ENCODE measurements at regions not wholly inside any gene's neighbourhood (a gene's known extent, or its start where the extent isn't known, plus 50 kb on each side); places are given as distances from the start of the nearest gene placed in this dataset.

GRCh38 chr2:181753686-181754085 is 73.4 kb upstream of the NEUROD1 start:
- ChIA-PET CTCF (interaction anchor here (1.4 to 3.5 kb wide), 2 partner anchors 8 to 11 kb away, joined by 3 to 15 read pairs; no protein-coding TSS in a partner anchor), POLR2A (no interaction called here)
- H3K4me3 ChIP-seq (ENCODE audit: low read depth, low read length) = no peak overlapping the region
- no peak for TF ChIP-seq CTCF (IDR thresholded peaks at IDR 0.05; ENCODE audit: insufficient read depth, low read length, missing control alignments)
- no peak for DNase-seq (ENCODE audit: low read depth, low spot score)

DNA sequence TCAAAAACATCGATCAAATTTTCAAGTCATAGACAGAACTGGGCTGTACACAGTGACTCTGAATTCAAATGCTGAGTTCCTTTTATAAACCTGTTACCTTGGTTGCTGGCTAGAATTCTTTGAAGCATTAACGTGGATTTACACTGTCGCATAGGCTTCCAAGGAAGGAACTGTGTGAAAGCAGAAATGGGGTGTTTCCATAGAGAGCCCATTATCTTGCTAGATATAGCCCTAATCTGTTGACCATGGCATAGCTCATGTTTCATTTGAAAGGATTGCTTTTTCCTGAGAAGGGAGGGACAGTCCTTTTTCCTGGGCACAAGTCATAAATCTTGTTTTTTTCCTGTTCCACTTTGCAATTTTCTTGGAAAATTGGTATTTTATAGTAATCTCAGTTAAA is 73.8 kb upstream of the NEUROD1 start:
- ChIA-PET POLR2A (no interaction called here), CTCF (interaction anchor here (1.1 to 3.5 kb wide), 3 partner anchors 9 to 151 kb away, joined by 3 to 15 read pairs (median 5); no protein-coding TSS in a partner anchor)
- DNase-seq (ENCODE audit: low read depth, low spot score) = no peak
- H3K4me3 ChIP-seq (ENCODE audit: low read depth, low read length) = no peak overlapping the region
- no peak for TF ChIP-seq CTCF (IDR thresholded peaks at IDR 0.05; ENCODE audit: insufficient read depth, low read length, missing control alignments)

DNA sequence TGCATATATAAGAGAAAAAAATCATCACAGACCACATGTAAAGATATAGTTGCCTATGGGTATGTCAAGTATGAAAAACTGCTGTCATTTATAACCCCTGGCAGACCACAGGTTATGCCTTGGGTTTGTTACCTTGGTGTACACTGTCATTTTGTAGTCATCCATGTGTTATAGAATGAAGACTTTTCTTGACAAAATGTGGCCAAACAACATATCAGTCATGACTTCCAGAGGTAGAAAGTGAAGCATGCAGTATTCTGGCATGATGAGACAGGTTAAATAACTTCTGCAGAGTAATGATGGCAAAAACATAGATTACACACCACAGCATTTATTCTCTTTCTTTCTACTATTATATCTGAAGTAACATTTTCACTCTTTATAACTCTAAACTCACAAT is 74.9 kb upstream of the NEUROD1 start:
- CTCF ChIA-PET = interaction anchor here (1.1 to 2.2 kb wide), 2 partner anchors 13 to 150 kb away, joined by 5 to 9 read pairs; no protein-coding TSS in a partner anchor
- POLR2A ChIA-PET = no interaction called here
- no peak for DNase-seq (ENCODE audit: low read depth, low spot score)

DNA sequence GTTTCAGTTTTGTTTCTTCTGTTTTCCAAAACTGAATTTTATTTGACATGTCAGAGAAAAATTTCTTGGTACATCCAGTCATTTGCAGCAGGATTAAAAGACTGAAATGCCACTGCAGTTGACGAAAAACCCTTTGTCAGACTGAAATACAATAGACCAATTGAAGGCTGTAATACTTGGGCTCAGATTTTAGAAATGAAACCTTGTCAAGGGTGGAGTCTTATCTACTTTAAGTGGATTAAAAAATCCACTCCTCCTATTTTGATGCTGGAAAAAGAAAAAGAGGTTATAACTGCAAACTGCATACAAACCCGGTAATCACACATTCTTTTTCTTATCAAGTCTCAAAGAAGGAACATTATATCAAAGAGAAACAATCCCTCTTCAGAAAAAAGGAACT is 80.2 kb upstream of the NEUROD1 start:
- TF ChIP-seq CTCF (IDR thresholded peaks at IDR 0.05; ENCODE audit: insufficient read depth, low read length, missing control alignments) = no peak
- H3K4me3 ChIP-seq (ENCODE audit: low read depth, low read length) = no peak overlapping the region
- ChIA-PET POLR2A (no interaction called here), CTCF (no interaction called here)
- DNase-seq (ENCODE audit: low read depth, low spot score) = no peak

More for the DNA sequence above, 74.9 kb upstream of the NEUROD1 start:
- no peak for TF ChIP-seq CTCF (IDR thresholded peaks at IDR 0.05; ENCODE audit: insufficient read depth, low read length, missing control alignments)
- no peak overlapping the region for H3K4me3 ChIP-seq (ENCODE audit: low read depth, low read length)

- CTCF ChIA-PET = no interaction called here
- no peak for TF ChIP-seq CTCF (IDR thresholded peaks at IDR 0.05; ENCODE audit: insufficient read depth, low read length, missing control alignments)
- no peak overlapping the region for H3K4me3 ChIP-seq (ENCODE audit: low read depth, low read length)
- no peak for DNase-seq (ENCODE audit: low read depth, low spot score)
- POLR2A ChIA-PET = no interaction called here
Measured at GRCh38 chr2:181761175-181761574, 80.9 kb upstream of the NEUROD1 start.

GRCh38 chr2:181762000-181762399 is 81.7 kb upstream of the NEUROD1 start:
- TF ChIP-seq CTCF (IDR thresholded peaks at IDR 0.05; ENCODE audit: insufficient read depth, low read length, missing control alignments) = no peak
- CTCF ChIA-PET = no interaction called here
- DNase-seq (ENCODE audit: low read depth, low spot score) = no peak
- POLR2A ChIA-PET = no interaction called here
- no peak overlapping the region for H3K4me3 ChIP-seq (ENCODE audit: low read depth, low read length)

Measured in AG04449 (cell line).